ENCODE measurements at regions not wholly inside any gene's neighbourhood (a gene's known extent, or its start where the extent isn't known, plus 50 kb on each side); places are given as distances from the start of the nearest gene placed in this dataset.

- H3K4me3 ChIP-seq (ENCODE audit: low read depth, low read length): no peak overlapping the region
- DNase-seq (ENCODE audit: low read depth): no peak
- no peak for TF ChIP-seq CTCF (IDR thresholded peaks at IDR 0.05; ENCODE audit: insufficient read depth, low read depth, low read length)
Measured at GRCh38 chr3:187995043-187995400, 158.9 kb upstream of the LPP start.

- no peak for TF ChIP-seq CTCF (IDR thresholded peaks at IDR 0.05; ENCODE audit: insufficient read depth, low read depth, low read length)
- no peak for DNase-seq (ENCODE audit: low read depth)
- H3K4me3 ChIP-seq (ENCODE audit: low read depth, low read length): no peak overlapping the region
Measured at GRCh38 chr3:187995667-187996066, 158.3 kb upstream of the LPP start.

GRCh38 chr3:187996609-187997008, 157.3 kb upstream of the LPP start:
- H3K4me3 ChIP-seq (ENCODE audit: low read depth, low read length): no peak overlapping the region
- DNase-seq (ENCODE audit: low read depth): no peak
- TF ChIP-seq CTCF (IDR thresholded peaks at IDR 0.05; ENCODE audit: insufficient read depth, low read depth, low read length): no peak

- DNase-seq (ENCODE audit: low read depth): no peak
- no peak for TF ChIP-seq CTCF (IDR thresholded peaks at IDR 0.05; ENCODE audit: insufficient read depth, low read depth, low read length)
- no peak overlapping the region for H3K4me3 ChIP-seq (ENCODE audit: low read depth, low read length)
Measured at GRCh38 chr3:187997490-187997889, 156.5 kb upstream of the LPP start.

- no peak for TF ChIP-seq CTCF (IDR thresholded peaks at IDR 0.05; ENCODE audit: insufficient read depth, low read depth, low read length)
- no peak for DNase-seq (ENCODE audit: low read depth)
- H3K4me3 ChIP-seq (ENCODE audit: low read depth, low read length): no peak overlapping the region
Measured at GRCh38 chr3:187997946-187998561, 155.9 kb upstream of the LPP start.

- H3K4me3 ChIP-seq (ENCODE audit: low read depth, low read length): no peak overlapping the region
- TF ChIP-seq CTCF (IDR thresholded peaks at IDR 0.05; ENCODE audit: insufficient read depth, low read depth, low read length): no peak
- DNase-seq (ENCODE audit: low read depth): no peak
Measured at GRCh38 chr3:187998611-187999010, 155.3 kb upstream of the LPP start.

- TF ChIP-seq CTCF (IDR thresholded peaks at IDR 0.05; ENCODE audit: insufficient read depth, low read depth, low read length): no peak
- DNase-seq (ENCODE audit: low read depth): no peak
- H3K4me3 ChIP-seq (ENCODE audit: low read depth, low read length): no peak overlapping the region
Measured at GRCh38 chr3:187999821-188000220, 154.1 kb upstream of the LPP start.

Measured in fibroblast of villous mesenchyme (primary cell).